ENCODE measurements at regions not wholly inside any gene's neighbourhood (a gene's known extent, or its start where the extent isn't known, plus 50 kb on each side); places are given as distances from the start of the nearest gene placed in this dataset.

- no peak for DNase-seq
Measured at GRCh38 chr5:44652674-44653073, 156.1 kb upstream of the MRPS30 start.

- DNase-seq: no peak
Measured at GRCh38 chr5:44646016-44646415, 162.7 kb upstream of the MRPS30 start.

- DNase-seq: no peak
Measured at GRCh38 chr5:44645502-44645901, 163.2 kb upstream of the MRPS30 start.

- no peak for DNase-seq
Measured at GRCh38 chr5:44644628-44645027, 164.1 kb upstream of the MRPS30 start.

GRCh38 chr5:44641820-44642219, 166.9 kb upstream of the MRPS30 start:
- DNase-seq: no peak

GRCh38 chr5:44640945-44641456, 167.7 kb upstream of the MRPS30 start:
- DNase-seq: no peak

- no peak for DNase-seq
Measured at GRCh38 chr5:44637916-44638869, 170.6 kb upstream of the MRPS30 start.

- DNase-seq: no peak
Measured at GRCh38 chr5:44632344-44632743, 176.4 kb upstream of the MRPS30 start.

GRCh38 chr5:44626846-44627245, 181.9 kb upstream of the MRPS30 start:
- DNase-seq: no peak

GRCh38 chr5:44622331-44622730, 186.4 kb upstream of the MRPS30 start:
- no peak for DNase-seq

- no peak for DNase-seq
Measured at GRCh38 chr5:44619875-44620610, 188.7 kb upstream of the MRPS30 start.

GRCh38 chr5:44614845-44615244, 193.9 kb upstream of the MRPS30 start:
- no peak for DNase-seq

- DNase-seq: no peak
Measured at GRCh38 chr5:44613936-44614335, 194.8 kb upstream of the MRPS30 start.

GRCh38 chr5:44605926-44606325, 202.8 kb upstream of the MRPS30 start:
- DNase-seq: no peak

GRCh38 chr5:44603496-44604272, 205.1 kb upstream of the MRPS30 start:
- no peak for DNase-seq

- DNase-seq: no peak
Measured at GRCh38 chr5:44574678-44575077, 185.5 kb upstream of the FGF10 start.

- no peak for DNase-seq
Measured at GRCh38 chr5:44568519-44568918, 179.3 kb upstream of the FGF10 start.

GRCh38 chr5:44565902-44566301, 176.7 kb upstream of the FGF10 start:
- DNase-seq: no peak

GRCh38 chr5:44565360-44565759, 176.1 kb upstream of the FGF10 start:
- DNase-seq: no peak

- no peak for DNase-seq
Measured at GRCh38 chr5:44546286-44546685, 157.1 kb upstream of the FGF10 start.

- DNase-seq: no peak
Measured at GRCh38 chr5:44543511-44543910, 154.3 kb upstream of the FGF10 start.

- no peak for DNase-seq
Measured at GRCh38 chr5:44542470-44542869, 153.2 kb upstream of the FGF10 start.

GRCh38 chr5:44539602-44539919, 150.3 kb upstream of the FGF10 start:
- no peak for DNase-seq
